GM12878 (cell line): ENCODE measurements at regions not wholly inside any gene's neighbourhood (a gene's known extent, or its start where the extent isn't known, plus 50 kb on each side); places are given as distances from the start of the nearest gene placed in this dataset.

Experiments used
- KDM1A ChIP-seq: fragments of 200-600 bp; sonication (generic); IDR thresholded peaks from 2 replicates; pipeline ENCODE4 v1.6.1; 2016; ENCODE audit warnings: borderline replicate concordance
- PBX3 ChIP-seq: IDR thresholded peaks from 2 replicates; pipeline ENCODE4 v1.6.1; 2011; ENCODE audit warnings: mild to moderate bottlenecking, low read depth, low read length, moderate library complexity; ENCODE audit not compliant: insufficient replicate concordance
- TCF12 ChIP-seq: IDR thresholded peaks from 2 replicates; pipeline ENCODE4 v1.6.1; 2011; ENCODE audit warnings: low read depth, mild to moderate bottlenecking, low read length
- ZBTB33 ChIP-seq: fragments of 450-650 bp; IDR thresholded peaks from 2 replicates; pipeline ENCODE4 v1.6.1; 2017; ENCODE audit warnings: mild to moderate bottlenecking
- ZBTB40 ChIP-seq: fragments of 450-650 bp; IDR thresholded peaks from 2 replicates; pipeline ENCODE4 v1.6.1; 2016; ENCODE audit warnings: mild to moderate bottlenecking, moderate library complexity, borderline replicate concordance
- TF ChIP-seq, protein P1 (sequence below): fragments of 450-650 bp; formaldehyde crosslinking; IDR thresholded peaks from 2 replicates; pipeline ENCODE4 v1.4.0; 2022; ENCODE audit warnings: mild to moderate bottlenecking, moderate library complexity

GRCh38 chrX:13216139-13216538, 103.7 kb downstream of the ATXN3L start (continued):
- TF ChIP-seq ZBTB40 (no peak), TCF12 (no peak), KDM1A (no peak), PBX3 (no peak), ZBTB33 (no peak)
- TF ChIP-seq, protein P1, sequence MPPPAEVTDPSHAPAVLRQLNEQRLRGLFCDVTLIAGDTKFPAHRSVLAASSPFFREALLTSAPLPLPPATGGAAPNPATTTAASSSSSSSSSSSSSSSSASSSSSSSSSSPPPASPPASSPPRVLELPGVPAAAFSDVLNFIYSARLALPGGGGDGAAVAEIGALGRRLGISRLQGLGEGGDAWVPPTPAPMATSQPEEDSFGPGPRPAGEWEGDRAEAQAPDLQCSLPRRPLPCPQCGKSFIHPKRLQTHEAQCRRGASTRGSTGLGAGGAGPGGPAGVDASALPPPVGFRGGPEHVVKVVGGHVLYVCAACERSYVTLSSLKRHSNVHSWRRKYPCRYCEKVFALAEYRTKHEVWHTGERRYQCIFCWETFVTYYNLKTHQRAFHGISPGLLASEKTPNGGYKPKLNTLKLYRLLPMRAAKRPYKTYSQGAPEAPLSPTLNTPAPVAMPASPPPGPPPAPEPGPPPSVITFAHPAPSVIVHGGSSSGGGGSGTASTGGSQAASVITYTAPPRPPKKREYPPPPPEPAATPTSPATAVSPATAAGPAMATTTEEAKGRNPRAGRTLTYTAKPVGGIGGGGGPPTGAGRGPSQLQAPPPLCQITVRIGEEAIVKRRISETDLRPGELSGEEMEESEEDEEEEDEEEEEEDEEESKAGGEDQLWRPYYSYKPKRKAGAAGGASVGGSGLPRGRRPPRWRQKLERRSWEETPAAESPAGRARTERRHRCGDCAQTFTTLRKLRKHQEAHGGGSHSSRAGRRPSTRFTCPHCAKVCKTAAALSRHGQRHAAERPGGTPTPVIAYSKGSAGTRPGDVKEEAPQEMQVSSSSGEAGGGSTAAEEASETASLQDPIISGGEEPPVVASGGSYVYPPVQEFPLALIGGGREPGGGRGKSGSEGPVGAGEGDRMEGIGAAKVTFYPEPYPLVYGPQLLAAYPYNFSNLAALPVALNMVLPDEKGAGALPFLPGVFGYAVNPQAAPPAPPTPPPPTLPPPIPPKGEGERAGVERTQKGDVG = no peak
